HL-60/S4 treated with phorbol 12-myristate 13-acetate at 8.2 ng/mL for 4 days and 3 days (cell line): ENCODE measurements at regions not wholly inside any gene's neighbourhood (a gene's known extent, or its start where the extent isn't known, plus 50 kb on each side); places are given as distances from the start of the nearest gene placed in this dataset.

Experiments used
- in situ Hi-C: fragments of 300-500 bp; cut with MboI; formaldehyde crosslinking; loops from 2 replicates; pipeline ENCODE4 v1.15.0; 2022; ENCODE audit warnings: low sequenced_read_pairs

- in situ Hi-C loops: no loop called here
Observed at GRCh38 chr1:117796226-117796625, 133.2 kb downstream of the GDAP2 start.

- in situ Hi-C loops: no loop called here
Observed at GRCh38 chr1:117798550-117798949, 130.9 kb downstream of the GDAP2 start.

GRCh38 chr1:117802531-117803257 lies 126.7 kb downstream of the GDAP2 start:
- in situ Hi-C loops: no loop called here

- in situ Hi-C loops: no loop called here
Observed at GRCh38 chr1:117803318-117803717, 126.1 kb downstream of the GDAP2 start.

GRCh38 chr1:117809764-117810163 lies 119.7 kb downstream of the GDAP2 start:
- in situ Hi-C loops: no loop called here

GRCh38 chr1:117810553-117810952 lies 118.9 kb downstream of the GDAP2 start:
- in situ Hi-C loops: no loop called here

- in situ Hi-C loops: no loop called here
Observed at GRCh38 chr1:117812869-117813511, 116.4 kb downstream of the GDAP2 start.
